22Rv1 (cell line): ENCODE measurements at regions not wholly inside any gene's neighbourhood (a gene's known extent, or its start where the extent isn't known, plus 50 kb on each side); places are given as distances from the start of the nearest gene placed in this dataset.

Experiments
- ZFX ChIP-seq: fragments of 450-650 bp; IDR thresholded peaks from 2 replicates; pipeline ENCODE4 v1.6.1; 2017; ENCODE audit warnings: antibody characterized with exemption, borderline replicate concordance
- TF ChIP-seq, protein P1 (sequence below): fragments of 450-650 bp; IDR thresholded peaks from 2 replicates; pipeline ENCODE4 v1.5.1; 2017; ENCODE audit warnings: mild to moderate bottlenecking

DNA sequence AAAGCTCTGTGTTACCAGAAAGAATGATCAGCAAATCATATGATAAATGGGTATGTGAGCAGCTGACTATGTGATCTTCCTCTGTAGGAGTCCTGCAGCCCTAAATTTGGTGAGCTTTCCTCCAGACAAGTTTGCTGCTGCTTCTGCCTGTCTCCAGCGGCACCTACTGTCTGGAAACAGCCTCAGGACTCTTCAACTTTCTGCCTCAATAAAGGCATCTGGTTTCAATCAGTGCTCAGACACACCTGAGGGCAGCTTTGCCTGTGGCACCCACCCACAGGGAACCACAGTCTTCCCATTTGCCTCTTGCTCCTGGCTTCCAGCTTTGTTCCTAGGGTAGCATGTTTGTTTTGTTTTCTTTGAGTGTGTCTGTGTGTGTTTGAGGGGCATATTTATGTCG is 727.9 kb upstream of the MAN1A1 start:
- TF ChIP-seq, protein P1, sequence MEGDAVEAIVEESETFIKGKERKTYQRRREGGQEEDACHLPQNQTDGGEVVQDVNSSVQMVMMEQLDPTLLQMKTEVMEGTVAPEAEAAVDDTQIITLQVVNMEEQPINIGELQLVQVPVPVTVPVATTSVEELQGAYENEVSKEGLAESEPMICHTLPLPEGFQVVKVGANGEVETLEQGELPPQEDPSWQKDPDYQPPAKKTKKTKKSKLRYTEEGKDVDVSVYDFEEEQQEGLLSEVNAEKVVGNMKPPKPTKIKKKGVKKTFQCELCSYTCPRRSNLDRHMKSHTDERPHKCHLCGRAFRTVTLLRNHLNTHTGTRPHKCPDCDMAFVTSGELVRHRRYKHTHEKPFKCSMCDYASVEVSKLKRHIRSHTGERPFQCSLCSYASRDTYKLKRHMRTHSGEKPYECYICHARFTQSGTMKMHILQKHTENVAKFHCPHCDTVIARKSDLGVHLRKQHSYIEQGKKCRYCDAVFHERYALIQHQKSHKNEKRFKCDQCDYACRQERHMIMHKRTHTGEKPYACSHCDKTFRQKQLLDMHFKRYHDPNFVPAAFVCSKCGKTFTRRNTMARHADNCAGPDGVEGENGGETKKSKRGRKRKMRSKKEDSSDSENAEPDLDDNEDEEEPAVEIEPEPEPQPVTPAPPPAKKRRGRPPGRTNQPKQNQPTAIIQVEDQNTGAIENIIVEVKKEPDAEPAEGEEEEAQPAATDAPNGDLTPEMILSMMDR, result peak; percentile 56
- no peak for TF ChIP-seq ZFX
